ENCODE measurements at regions not wholly inside any gene's neighbourhood (a gene's known extent, or its start where the extent isn't known, plus 50 kb on each side); places are given as distances from the start of the nearest gene placed in this dataset.

DNA sequence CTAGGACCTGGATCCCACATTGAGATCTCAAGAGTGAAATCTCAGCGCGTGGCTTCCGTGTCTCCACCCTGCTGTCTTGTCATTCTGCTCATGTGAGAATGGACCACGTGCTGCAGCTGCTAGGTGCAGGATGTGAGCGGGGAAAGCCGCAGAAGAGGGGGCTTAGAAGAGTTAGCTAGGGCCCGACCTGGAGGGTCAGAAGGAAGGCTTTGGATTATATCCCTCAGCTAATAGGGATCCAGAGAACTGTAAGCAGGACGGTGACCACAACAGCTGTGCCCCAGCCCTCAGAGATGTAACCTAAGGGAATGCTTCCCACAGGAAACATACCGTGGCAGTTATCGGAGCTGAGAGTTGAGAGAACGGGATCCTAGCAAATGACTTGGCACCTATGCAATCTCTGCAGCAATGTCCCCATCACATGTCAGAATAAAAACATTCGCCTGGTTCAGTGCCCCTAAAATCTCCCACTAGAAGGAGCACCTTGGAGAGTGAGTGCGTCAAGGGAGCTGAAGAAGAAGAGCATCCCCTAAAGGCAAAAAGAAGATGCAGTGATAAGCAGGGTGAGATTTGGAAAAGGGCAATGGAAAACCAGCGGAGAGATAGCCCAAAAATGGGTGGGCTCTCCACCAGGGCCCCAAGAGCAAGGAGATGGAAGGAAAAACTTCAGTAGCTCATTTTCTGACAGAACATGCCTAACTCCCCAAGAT is 76.9 kb upstream of the ST8SIA2 start:
- H3K9me3 ChIP-seq, result no peaks in the 10 kb centered on the region
- intact Hi-C loops (cut with DNase I, micrococcal nuclease), result no loop called here
- no peaks in the 10 kb centered on the region for H3K4me1 ChIP-seq (ENCODE audit: low read depth)
- H3K36me3 ChIP-seq (ENCODE audit: low read depth), result no peaks in the 10 kb centered on the region
- TF ChIP-seq, protein P1, sequence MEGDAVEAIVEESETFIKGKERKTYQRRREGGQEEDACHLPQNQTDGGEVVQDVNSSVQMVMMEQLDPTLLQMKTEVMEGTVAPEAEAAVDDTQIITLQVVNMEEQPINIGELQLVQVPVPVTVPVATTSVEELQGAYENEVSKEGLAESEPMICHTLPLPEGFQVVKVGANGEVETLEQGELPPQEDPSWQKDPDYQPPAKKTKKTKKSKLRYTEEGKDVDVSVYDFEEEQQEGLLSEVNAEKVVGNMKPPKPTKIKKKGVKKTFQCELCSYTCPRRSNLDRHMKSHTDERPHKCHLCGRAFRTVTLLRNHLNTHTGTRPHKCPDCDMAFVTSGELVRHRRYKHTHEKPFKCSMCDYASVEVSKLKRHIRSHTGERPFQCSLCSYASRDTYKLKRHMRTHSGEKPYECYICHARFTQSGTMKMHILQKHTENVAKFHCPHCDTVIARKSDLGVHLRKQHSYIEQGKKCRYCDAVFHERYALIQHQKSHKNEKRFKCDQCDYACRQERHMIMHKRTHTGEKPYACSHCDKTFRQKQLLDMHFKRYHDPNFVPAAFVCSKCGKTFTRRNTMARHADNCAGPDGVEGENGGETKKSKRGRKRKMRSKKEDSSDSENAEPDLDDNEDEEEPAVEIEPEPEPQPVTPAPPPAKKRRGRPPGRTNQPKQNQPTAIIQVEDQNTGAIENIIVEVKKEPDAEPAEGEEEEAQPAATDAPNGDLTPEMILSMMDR (IDR thresholded peaks at IDR 0.05), result no peak
- ATAC-seq (no peak), DNase-seq (no peak)
- no peak overlapping the region for H3K4me3 ChIP-seq

DNA sequence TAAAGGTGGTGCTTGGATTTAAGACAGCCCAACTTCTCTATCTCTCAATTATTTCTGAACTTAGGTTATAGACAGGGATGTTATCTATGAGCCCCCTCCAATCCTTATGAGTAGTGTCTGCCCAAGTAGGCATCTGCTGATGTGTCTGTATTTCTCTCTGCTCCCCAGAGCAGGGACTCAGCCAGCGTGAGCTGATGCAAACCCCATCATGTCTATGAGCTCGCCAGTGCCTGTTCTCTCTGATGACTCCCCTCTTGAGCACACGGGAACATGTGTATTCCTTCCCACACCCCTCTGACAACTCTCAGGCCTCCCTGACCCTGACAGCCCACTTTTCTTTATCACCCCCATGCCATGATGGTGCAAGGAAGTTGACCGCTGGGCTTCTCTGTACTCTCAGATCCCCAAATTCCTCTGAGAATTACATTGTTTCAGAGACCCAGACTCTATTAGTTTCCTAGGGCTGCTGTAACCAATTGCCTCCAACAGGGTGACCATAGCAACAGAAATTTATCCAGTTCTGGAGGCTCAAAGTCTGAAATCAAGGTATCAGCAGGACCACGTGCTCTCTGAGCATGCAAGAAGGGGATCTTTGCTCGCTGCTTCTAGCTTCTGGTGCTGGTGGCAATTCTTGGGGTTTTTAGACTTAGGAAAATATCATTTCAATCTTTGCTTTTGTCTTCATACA is 73.5 kb upstream of the ST8SIA2 start:
- H3K4me3 ChIP-seq, result no peak overlapping the region
- H3K9me3 ChIP-seq, result no peaks in the 10 kb centered on the region
- ATAC-seq (no peak), DNase-seq (no peak)
- TF ChIP-seq, protein P1 (IDR thresholded peaks at IDR 0.05), result no peak
- H3K36me3 ChIP-seq (ENCODE audit: low read depth), result no peaks in the 10 kb centered on the region
- intact Hi-C loops (cut with DNase I, micrococcal nuclease), result no loop called here
- H3K4me1 ChIP-seq (ENCODE audit: low read depth), result no peaks in the 10 kb centered on the region

DNA sequence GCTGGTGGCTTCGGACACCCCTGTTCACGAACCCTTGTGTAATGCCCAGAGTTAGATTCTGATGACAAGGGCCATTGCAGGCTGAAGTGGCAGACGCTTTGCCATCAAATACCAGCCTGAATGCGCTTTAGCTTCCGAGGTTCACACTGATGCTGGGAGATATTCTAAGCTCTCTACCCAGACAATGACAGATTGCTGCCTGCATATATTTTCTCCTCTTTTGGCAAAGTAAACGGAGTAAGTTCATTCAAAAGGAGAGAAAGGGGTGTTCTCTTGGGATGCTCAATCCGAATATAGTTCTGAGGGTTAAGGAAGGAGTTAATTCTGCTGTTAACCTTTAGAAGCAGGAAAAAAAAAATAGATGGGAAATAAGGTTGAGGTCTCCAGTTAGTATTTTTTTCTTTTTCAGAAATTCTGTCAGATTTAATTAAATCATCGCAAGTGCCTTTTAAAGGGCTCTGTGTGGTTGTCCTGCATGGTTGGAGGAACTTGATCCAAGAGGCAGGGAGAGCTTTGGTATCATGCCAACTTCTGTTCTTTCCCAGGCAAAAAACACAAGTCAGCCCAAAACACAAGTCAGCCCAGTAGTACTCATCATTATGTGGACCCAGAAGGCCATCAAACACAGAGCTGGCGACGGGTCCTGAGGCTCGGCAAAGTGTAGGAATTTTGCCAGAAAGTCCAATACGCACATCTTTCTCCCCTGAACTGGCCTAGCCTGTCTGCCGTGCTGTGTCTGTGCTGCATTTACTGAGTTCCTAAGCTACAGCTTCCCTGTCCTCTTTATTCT is 70.9 kb upstream of the ST8SIA2 start:
- Histone ChIP-seq H3K36me3 (ENCODE audit: low read depth) (no peaks in the 10 kb centered on the region), H3K4me1 (ENCODE audit: low read depth) (no peaks in the 10 kb centered on the region), H3K4me3 (no peak overlapping the region), H3K9me3 (no peaks in the 10 kb centered on the region)
- intact Hi-C loops (cut with DNase I, micrococcal nuclease), result no loop called here
- ATAC-seq (no peak), DNase-seq (no peak)
- TF ChIP-seq, protein P1 (IDR thresholded peaks at IDR 0.05), result no peak

DNA sequence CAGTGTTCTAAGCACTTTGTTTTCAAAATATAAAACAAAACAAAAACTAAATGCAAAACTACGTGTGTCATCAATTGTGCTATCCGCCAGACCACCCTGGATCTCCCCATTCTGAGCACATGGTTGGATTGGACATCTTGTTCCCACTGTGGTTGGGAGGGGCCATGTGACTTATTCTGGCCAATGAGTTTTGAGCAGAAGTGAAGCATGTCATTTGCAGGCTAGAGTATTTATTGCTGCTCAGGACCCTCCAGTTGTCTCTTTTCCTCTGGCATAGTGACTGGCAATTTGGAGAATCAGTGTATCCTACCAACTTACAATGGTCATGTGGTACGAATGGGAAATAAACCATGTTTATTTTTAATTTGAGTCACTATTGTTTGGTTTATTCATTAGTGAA is 70.2 kb upstream of the ST8SIA2 start:
- intact Hi-C loops (cut with DNase I, micrococcal nuclease), result no loop called here
- Histone ChIP-seq H3K9me3 (no peaks in the 10 kb centered on the region), H3K4me3 (no peak overlapping the region), H3K36me3 (ENCODE audit: low read depth) (no peaks in the 10 kb centered on the region), H3K4me1 (ENCODE audit: low read depth) (no peaks in the 10 kb centered on the region)
- ATAC-seq (no peak), DNase-seq (no peak)
- TF ChIP-seq, protein P1 (IDR thresholded peaks at IDR 0.05), result no peak

DNA sequence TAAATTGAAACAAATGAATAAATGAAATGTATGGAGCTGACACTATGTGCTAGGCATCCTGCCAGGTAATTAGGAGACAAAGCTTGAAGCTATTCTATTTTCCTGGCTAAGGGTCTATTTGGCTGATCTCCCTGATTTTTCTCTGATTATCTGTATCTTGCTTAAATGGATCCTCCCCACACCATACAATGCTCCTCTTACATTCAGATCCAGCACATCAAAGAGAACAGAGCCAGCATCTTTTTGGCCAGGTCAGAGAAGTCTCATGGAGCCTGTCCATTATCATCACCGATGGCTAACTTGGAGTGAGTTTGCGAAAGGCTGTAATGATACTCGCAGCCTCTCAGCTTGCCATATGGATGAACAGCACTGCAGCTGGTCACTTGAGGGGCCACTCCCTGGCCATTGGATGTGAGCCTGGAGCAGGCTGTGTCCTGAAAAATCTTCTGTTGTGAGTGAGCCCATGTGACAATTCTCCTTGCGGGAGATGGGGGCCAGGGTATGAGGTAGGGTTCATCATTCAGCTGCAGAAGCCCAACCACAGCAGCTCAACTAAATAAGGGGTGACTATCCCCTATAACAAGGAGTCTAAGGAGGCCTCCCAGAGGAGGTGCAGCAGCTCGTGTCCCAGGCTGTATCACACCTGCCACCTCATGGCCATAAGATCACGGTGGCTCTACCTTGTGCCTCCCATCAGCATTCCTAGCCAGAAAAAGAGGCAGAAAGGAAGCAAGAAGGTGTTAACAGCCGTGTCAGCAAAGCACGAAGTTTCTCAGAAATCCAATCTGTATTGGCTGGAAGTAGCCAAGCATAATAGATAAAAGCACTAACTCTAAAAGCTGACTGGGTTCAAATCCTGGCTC is 69.3 kb upstream of the ST8SIA2 start:
- ATAC-seq (no peak), DNase-seq (no peak)
- Histone ChIP-seq H3K4me1 (ENCODE audit: low read depth) (no peaks in the 10 kb centered on the region), H3K36me3 (ENCODE audit: low read depth) (no peaks in the 10 kb centered on the region), H3K9me3 (no peaks in the 10 kb centered on the region), H3K4me3 (no peak overlapping the region)
- intact Hi-C loops (cut with DNase I, micrococcal nuclease), result no loop called here
- TF ChIP-seq, protein P1 (IDR thresholded peaks at IDR 0.05), result no peak

Measured in mucosa of descending colon (tissue), 3 donors.